ENCODE measurements at regions not wholly inside any gene's neighbourhood (a gene's known extent, or its start where the extent isn't known, plus 50 kb on each side); places are given as distances from the start of the nearest gene placed in this dataset.

DNA sequence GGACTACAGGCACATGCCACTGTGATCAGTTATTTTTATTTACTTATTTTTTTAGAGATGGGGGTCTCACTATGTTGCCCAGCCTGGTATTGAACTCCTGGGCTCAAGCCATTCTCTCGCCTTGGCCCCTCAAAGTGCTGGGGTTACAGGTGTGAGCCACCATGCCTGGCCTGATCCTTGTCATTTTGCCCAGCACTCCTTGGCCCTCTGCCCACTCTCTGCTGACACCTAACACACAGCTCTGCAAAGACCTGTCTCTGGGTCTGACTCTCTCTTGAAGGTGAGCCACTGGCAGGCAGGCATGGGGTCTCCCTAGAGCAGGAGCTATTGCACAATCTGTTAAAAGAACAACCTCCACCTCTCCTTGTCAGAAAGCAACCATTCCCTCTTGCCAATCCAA lies 155.6 kb downstream of the ZFP64 start:
- H3K4me2 ChIP-seq (ENCODE audit: low read length): no peak overlapping the region

DNA sequence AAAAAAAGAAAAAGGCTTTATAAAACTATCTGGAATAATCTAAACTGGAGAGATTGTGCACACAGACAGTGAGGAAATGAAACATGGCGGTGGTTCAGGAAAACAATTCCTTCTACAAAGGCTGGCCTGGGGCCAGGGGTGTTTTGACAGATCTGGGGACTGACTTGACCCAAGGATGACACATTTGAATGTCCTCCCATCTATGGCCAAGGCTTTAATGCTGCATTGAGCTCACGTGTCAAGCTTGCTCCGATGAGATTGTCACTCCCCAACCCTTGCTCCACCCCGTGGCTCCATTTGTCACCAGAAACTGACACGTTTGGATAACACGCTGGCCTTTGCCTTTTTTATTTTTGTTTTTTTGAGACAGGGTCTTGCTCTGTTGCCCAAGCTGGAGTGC lies 156.1 kb downstream of the ZFP64 start:
- Histone ChIP-seq H3K4me1 (ENCODE audit: insufficient read depth, low read length, severe bottlenecking) (no peaks in the 10 kb centered on the region), H3K4me3 (ENCODE audit: low read depth, low read length, poor library complexity, severe bottlenecking) (no peak overlapping the region), H3K4me2 (ENCODE audit: low read length) (no peak overlapping the region), H3K36me3 (ENCODE audit: insufficient read depth, low read length) (no peaks in the 10 kb centered on the region), H3K9me2 (ENCODE audit: low read depth, low read length) (no peaks in the 10 kb centered on the region), H3K9ac (ENCODE audit: low read length) (no peak overlapping the region), H3F3A (ENCODE audit: insufficient read depth, low read length) (no peaks in the 10 kb centered on the region), H4K20me1 (ENCODE audit: insufficient read depth, low read length) (no peaks in the 10 kb centered on the region), H3K27ac (ENCODE audit: low read depth, low read length, poor library complexity, severe bottlenecking) (no peak overlapping the region), H2AFZ (ENCODE audit: low read length) (no peak overlapping the region), H3K79me2 (ENCODE audit: insufficient read depth, low read length) (no peaks in the 10 kb centered on the region), H3K27me3 (ENCODE audit: insufficient read depth, low read length) (no peaks in the 10 kb centered on the region), H3K9me3 (ENCODE audit: low read length) (no peaks in the 10 kb centered on the region)
- TF ChIP-seq, protein P1, sequence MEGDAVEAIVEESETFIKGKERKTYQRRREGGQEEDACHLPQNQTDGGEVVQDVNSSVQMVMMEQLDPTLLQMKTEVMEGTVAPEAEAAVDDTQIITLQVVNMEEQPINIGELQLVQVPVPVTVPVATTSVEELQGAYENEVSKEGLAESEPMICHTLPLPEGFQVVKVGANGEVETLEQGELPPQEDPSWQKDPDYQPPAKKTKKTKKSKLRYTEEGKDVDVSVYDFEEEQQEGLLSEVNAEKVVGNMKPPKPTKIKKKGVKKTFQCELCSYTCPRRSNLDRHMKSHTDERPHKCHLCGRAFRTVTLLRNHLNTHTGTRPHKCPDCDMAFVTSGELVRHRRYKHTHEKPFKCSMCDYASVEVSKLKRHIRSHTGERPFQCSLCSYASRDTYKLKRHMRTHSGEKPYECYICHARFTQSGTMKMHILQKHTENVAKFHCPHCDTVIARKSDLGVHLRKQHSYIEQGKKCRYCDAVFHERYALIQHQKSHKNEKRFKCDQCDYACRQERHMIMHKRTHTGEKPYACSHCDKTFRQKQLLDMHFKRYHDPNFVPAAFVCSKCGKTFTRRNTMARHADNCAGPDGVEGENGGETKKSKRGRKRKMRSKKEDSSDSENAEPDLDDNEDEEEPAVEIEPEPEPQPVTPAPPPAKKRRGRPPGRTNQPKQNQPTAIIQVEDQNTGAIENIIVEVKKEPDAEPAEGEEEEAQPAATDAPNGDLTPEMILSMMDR (IDR thresholded peaks at IDR 0.05; ENCODE audit: low read length): no peak
- TF ChIP-seq EZH2 (IDR thresholded peaks at IDR 0.05; ENCODE audit: borderline replicate concordance, low read length): no peak

More for the DNA sequence above, 155.6 kb downstream of the ZFP64 start:
- H3K9ac ChIP-seq (ENCODE audit: low read length): no peak overlapping the region
- H3K27ac ChIP-seq (ENCODE audit: low read depth, low read length, poor library complexity, severe bottlenecking): no peak overlapping the region
- no peaks in the 10 kb centered on the region for H3K36me3 ChIP-seq (ENCODE audit: insufficient read depth, low read length)
- no peaks in the 10 kb centered on the region for H4K20me1 ChIP-seq (ENCODE audit: insufficient read depth, low read length)
- no peaks in the 10 kb centered on the region for H3K79me2 ChIP-seq (ENCODE audit: insufficient read depth, low read length)
- no peaks in the 10 kb centered on the region for H3F3A ChIP-seq (ENCODE audit: insufficient read depth, low read length)
- H3K9me3 ChIP-seq (ENCODE audit: low read length): no peaks in the 10 kb centered on the region
- H2AFZ ChIP-seq (ENCODE audit: low read length): no peak overlapping the region
- H3K27me3 ChIP-seq (ENCODE audit: insufficient read depth, low read length): no peaks in the 10 kb centered on the region
- H3K4me1 ChIP-seq (ENCODE audit: insufficient read depth, low read length, severe bottlenecking): no peaks in the 10 kb centered on the region
- H3K9me2 ChIP-seq (ENCODE audit: low read depth, low read length): no peaks in the 10 kb centered on the region
- TF ChIP-seq EZH2 (IDR thresholded peaks at IDR 0.05; ENCODE audit: borderline replicate concordance, low read length): no peak
- TF ChIP-seq, protein P1 (IDR thresholded peaks at IDR 0.05; ENCODE audit: low read length): no peak
- no peak overlapping the region for H3K4me3 ChIP-seq (ENCODE audit: low read depth, low read length, poor library complexity, severe bottlenecking)

DNA sequence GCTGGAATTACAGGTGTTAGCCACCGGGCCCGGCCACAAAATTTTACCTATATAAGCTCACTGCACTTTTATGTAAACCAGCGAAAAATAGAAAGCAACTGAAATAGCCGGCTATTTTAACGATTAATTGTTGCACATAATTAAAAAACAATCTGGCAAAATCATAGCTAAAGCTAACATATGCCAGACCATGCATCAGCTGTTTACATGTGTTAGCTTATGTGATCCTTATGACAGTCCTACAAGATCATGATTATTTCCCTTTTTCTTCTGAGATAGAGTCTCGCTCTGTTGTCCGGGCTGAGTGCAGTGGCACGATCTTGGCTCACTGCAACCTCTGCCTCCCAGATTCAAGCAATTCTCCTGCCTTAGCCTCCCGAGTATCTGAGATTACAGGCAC lies 157.0 kb downstream of the ZFP64 start:
- Histone ChIP-seq H2AFZ (ENCODE audit: low read length) (no peak overlapping the region), H3K36me3 (ENCODE audit: insufficient read depth, low read length) (no peaks in the 10 kb centered on the region), H3K79me2 (ENCODE audit: insufficient read depth, low read length) (no peaks in the 10 kb centered on the region), H3K27me3 (ENCODE audit: insufficient read depth, low read length) (no peaks in the 10 kb centered on the region), H3K9me3 (ENCODE audit: low read length) (no peaks in the 10 kb centered on the region), H4K20me1 (ENCODE audit: insufficient read depth, low read length) (no peaks in the 10 kb centered on the region), H3K9me2 (ENCODE audit: low read depth, low read length) (no peaks in the 10 kb centered on the region), H3K27ac (ENCODE audit: low read depth, low read length, poor library complexity, severe bottlenecking) (no peak overlapping the region), H3K4me1 (ENCODE audit: insufficient read depth, low read length, severe bottlenecking) (no peaks in the 10 kb centered on the region), H3K9ac (ENCODE audit: low read length) (no peak overlapping the region), H3K4me2 (ENCODE audit: low read length) (no peak overlapping the region), H3K4me3 (ENCODE audit: low read depth, low read length, poor library complexity, severe bottlenecking) (no peak overlapping the region), H3F3A (ENCODE audit: insufficient read depth, low read length) (no peaks in the 10 kb centered on the region)
- TF ChIP-seq EZH2 (IDR thresholded peaks at IDR 0.05; ENCODE audit: borderline replicate concordance, low read length): no peak
- TF ChIP-seq, protein P1 (IDR thresholded peaks at IDR 0.05; ENCODE audit: low read length): no peak

Measured in OCI-LY1 (cell line).